NCI-H1048 (cell line): ENCODE measurements at regions not wholly inside any gene's neighbourhood (a gene's known extent, or its start where the extent isn't known, plus 50 kb on each side); places are given as distances from the start of the nearest gene placed in this dataset.

ENCODE experiments used
- DNase-seq: peaks from one replicate; lab custom pipeline; 2025; lab: John Stamatoyannopoulos, UW

DNA sequence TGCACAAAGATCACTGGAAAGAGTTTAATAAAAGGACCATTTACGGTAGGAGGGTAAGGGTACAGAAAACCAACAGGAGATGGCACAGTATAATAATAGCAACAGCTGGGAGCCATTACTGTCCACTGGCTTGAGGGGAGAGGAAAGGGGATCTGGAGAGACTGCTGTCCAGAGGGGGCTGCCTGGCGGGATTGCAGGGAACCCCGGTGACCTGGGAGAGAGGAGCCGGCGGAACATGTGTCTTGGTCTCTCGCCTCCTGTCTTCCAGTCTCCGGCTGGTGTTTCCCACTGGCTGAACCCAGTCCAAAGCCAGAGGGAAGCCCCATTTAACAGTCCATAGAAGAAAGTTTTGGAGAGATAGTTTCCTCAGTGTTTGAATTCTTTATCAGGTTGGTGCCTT lies 57.5 kb upstream of the PODXL start:
- DNase-seq: no peak

DNA sequence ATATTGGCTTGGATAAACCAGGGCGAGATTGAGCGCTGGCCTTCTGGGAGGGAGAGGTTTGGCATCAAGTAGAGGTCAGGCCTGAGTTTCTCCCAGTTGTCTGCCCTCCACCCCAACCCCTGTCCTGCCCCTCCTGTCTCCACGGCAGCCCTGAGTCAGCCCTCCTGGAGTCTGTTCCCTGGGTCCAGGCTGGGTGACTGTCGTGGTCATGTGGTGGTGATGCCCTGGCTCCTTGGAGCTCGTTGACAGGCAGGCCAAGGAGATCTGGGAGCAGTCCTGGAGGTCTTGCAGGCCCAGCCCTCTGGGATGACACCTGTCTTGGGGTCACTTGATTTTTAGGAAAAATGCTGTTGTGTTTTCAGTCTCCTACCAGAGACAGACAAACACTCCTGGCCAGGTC lies 53.6 kb upstream of the PODXL start:
- no peak for DNase-seq

DNA sequence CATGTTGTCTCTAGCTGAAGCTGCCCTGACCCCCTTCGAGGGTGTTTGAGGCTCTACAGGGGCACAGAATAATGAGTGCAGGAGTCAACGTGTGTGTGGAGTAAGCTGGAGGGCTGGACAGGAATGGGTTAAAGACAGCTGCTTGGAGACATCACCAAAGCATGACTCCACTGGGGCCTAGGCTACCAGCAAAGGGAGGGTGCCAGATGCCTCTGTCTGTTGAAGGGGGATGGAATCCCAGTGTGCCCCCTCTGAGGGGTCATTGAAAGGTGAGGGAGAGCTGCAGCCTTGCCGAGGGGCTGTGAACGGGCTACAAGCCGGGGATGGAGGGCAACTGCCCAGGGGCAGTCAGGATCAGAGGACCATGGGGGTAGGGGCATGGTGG lies 51.7 kb upstream of the PODXL start:
- DNase-seq: no peak

DNA sequence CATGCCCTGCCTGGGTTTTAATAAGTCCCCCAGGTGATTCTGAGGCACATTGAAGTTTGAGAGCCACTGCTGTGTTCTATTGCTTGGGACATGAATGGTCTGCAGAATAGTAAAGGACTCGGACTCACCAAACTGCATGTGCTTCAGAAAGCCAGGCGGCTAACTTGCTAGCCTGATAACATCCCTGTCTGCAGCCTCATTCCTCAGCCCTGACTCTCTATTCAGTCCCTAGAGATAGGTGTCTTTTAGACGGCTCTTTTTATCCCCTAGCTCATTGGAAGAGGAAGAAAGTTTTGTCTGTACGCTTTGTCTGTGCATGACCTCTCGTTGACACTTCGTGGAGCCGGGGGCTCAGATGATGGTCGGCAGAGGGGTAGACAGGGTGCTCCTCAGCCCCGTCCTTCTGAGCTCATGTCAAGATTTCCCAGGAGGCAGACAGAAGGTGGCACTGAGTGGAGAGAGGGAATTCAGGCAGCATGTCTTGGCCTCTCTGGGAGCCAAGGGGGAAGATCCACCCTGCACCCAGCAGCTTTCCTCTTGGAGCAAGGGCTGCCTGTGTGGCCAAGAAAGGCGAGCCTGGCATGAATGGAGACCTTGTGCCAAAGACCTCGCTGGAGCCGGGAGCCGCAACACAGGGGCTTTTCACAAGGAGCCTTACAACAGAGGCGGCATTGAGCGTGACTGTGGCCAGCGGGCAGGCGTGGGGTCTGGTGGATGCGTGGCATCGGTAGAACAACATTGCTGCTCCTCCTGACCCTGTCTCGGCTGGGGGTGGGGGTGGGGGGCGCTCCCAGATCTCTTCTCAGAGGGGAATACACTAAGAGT lies 51.1 kb upstream of the PODXL start:
- DNase-seq: no peak

DNA sequence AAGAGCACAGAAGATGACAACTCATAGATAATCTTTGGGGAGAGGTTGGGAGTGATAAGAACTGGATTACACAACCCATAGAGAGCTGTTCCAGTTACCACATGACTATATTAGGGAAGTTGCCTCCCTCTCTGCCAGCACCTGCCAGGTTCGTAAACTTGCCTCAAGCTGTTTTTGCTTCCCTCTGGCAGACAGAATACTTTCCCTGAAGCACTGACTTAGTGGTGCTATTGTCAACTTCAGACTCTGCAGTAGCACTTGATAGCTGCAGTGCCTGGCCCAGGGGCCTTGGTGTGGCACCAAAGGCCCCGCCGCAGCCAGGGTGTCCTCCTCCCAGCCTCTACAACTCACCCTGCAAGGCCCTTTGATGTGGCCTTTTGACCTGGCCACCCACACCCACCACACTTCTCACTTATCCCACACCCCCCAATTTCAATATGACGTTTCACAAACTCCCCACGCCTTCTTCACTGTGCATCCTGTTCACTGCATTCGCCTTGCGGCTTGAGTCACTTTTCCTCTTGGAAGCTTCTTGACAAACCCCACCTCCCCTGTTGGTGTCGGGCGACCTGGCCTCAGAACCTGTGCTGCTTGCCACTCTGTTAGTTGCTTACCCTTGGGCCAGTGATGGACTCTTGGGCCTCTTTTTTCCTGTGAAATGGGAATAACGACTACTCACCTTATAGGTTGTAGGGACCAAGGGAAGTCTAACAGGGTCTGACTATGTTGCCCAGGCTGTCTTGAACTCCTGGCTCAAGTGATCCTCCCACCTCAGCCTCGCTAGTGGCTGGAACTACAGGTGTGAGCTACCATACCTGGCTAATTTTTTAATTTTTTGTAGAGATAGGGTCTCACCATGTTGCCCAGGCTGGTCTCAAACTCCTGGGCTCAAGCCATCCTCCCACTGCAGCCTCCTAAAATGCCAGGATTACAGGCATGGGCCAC lies 50.2 kb upstream of the PODXL start:
- DNase-seq: no peak
